Neural progenitor cell (in vitro differentiated cells): ENCODE measurements at regions not wholly inside any gene's neighbourhood (a gene's known extent, or its start where the extent isn't known, plus 50 kb on each side); places are given as distances from the start of the nearest gene placed in this dataset.

Experiments used
- CTCF ChIP-seq: fragments of 200-600 bp; sonication (generic); IDR thresholded peaks from 2 replicates; pipeline ENCODE4 v1.5.1; 2017; ENCODE audit warnings: antibody characterized with exemption, mild to moderate bottlenecking
- EZH2 ChIP-seq: fragments of 200-600 bp; sonication (generic); IDR thresholded peaks from 2 replicates; pipeline ENCODE4 v1.6.1; 2017; ENCODE audit warnings: antibody characterized with exemption, mild to moderate bottlenecking, moderate library complexity

- no peak for TF ChIP-seq EZH2
- no peak for TF ChIP-seq CTCF
Measured at GRCh38 chr5:156245895-156246294, 81.1 kb upstream of the SGCD start.
